Middle frontal gyrus (tissue), 1 donor: ENCODE measurements at regions not wholly inside any gene's neighbourhood (a gene's known extent, or its start where the extent isn't known, plus 50 kb on each side); places are given as distances from the start of the nearest gene placed in this dataset.

ENCODE experiments used
- DNase-seq: peaks from one replicate; pipeline ENCODE4 v3.0.0-alpha.2; 2015; ENCODE audit warnings: low spot score; ENCODE audit errors: extremely low spot score

DNA sequence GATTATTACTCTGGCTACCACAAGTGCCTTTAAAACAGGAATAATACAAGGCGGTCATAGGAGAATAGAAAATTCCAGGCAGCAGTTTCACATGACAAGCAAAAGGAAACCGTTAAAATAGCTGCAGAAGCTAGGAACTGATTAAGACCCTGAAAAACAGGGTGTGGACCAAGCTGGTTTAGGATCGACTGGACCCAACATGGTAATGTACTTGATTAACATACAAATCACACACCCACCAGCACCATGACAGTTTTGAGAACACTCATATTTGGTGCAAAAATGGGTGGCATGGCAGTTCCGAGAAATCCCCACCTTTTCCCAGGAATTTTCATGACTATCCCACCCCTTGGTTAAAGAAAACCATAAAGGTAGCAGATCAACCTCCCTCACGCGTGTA, 51.9 kb upstream of the TMEM163 start:
- no peak for DNase-seq

DNA sequence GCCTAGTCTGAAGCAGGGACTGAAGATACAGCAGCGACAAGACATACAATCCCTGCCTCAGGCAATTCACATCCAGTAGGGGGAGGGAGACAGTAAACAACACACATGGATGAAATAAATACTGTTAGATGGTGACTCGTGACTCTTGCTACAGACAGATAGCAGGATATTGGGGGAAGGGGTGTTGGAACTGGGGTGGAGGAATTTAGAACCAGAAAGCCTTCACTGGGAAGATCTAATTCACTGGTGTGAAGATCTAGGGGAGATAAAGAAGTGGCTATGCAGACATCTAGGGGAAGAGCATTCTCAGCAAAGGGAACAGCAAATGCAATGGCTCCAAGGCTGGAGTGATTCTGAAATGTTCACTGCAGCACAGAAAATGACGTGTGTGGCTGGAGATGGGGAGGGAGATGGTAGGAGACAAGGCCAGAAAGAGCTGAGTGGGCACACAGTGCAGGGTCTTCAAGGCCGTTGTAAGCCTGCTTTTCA, 52.6 kb upstream of the TMEM163 start:
- DNase-seq: no peak

GRCh38 chr2:134772493-134773169, 53.8 kb upstream of the TMEM163 start:
- no peak for DNase-seq

DNA sequence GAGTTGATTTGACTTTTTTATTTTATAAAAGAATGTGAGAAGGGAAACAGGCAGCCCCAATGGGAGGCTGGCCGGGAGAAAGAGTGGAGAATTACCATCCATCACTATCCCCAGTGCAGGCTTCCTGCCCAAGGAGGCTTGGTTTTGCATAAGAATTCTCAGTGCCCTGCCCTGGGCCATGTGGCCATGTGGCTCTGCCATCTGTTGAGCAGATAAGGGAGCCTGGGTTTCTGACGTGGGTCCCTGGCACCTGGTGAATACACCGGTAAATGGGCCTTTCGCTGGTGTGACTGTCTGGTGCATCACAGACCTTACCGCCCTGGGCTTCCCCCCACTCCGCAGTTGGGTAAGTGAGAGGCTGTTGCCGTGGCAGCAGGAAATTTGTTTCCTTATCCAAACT, 54.5 kb upstream of the TMEM163 start:
- no peak for DNase-seq

GRCh38 chr2:134773759-134774742, 55.3 kb upstream of the TMEM163 start:
- DNase-seq: no peak

GRCh38 chr2:134774786-134775641, 56.2 kb upstream of the TMEM163 start:
- DNase-seq: no peak

- no peak for DNase-seq
Observed at GRCh38 chr2:134776836-134777235, 58.0 kb upstream of the TMEM163 start.

DNA sequence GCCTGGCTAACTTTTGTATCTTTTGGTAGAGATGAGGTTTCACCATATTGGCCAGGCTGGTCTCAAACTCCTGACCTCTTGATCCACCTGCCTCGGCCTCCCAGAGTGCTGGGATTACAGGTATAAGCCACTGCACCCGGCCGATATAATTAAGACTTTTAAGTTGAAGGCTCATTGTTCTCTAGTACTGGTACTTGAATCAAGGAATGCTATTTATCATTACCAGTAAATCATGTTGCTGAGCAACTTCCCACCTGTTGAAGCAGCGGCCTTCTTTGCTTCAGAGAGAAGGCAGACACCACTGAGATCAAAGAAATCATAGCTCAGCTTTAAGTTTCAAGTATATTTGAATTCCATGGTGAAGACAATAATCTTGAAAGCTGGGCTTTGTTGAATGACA, 58.8 kb upstream of the TMEM163 start:
- no peak for DNase-seq

DNA sequence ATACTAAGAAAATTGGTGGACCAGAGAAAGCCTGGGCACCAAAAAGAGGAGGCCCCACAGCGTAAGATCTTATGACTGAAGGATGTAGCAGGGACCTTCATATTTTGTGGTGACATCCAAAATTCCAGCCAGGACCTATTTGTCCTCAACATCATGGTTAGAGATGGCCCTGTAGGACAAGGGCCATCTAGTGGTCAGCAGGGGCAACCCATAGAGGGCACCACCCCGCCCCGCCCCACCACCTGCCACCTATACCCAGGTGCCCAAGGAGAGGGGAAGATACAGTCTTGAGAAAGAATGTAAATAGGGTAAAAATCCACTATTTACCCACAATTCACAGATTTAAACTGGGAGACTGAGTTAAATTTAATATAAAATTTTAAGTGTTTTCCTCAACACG, 59.6 kb upstream of the TMEM163 start:
- DNase-seq: no peak

GRCh38 chr2:134780972-134781371, 57.4 kb upstream of the ACMSD start:
- DNase-seq: no peak

DNA sequence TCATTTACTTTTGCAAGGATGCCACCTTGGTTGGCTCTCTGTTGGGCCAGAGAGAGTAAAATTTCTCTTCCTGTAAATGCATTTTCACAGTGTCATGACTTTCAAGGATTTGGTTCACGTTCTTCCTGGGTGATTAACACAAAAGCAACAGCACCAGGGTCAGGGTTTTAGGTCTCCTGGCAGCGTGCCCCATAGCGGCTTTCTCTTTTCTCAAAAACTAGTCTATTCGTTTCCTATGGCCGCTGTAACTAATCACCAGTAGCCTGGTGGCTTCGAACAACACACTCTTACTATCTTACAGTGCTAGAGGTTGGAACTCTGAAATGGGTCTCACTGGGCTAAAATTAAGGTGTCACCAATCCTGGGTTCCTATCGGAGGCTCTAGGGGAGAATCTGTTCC, 56.3 kb upstream of the ACMSD start:
- no peak for DNase-seq

DNA sequence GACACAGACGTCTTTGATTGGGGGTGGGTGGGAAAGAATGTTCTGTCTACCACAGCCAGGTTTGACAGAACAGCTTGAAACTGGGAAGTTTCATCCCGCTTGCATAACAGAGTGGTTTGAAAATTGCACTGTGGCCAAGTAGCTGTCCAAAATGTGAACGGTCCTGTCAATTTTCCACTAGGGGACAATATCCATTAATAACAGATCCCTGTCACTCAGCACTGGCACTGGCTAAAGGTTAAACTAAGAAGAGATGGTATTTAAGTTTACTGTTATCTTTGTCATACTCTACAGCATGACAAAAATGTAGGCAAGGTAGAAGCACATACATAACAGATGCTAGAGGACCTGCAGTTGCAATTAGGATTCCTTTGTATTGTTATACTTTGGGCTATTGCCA, 55.6 kb upstream of the ACMSD start:
- DNase-seq: no peak

DNA sequence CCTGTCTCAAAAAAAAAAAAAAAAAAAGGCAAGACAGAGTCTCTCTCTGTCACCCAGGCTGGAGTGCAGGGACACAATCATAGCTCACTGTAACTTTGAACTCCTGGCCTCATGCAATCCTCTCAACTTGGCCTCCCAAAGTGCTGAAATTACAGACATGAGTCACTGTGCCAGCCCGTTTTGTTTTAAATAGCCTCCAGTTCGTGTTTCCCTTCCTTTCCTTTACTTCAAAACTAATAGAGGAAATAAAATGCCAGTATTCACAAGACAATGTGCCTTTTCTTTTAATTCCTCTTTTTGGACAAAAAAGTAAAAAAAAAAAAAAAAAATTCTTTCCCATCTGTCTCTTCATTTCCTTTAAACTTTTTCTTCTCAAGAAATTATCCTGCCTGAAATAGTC, 54.5 kb upstream of the ACMSD start:
- DNase-seq: peak; percentile 12

DNA sequence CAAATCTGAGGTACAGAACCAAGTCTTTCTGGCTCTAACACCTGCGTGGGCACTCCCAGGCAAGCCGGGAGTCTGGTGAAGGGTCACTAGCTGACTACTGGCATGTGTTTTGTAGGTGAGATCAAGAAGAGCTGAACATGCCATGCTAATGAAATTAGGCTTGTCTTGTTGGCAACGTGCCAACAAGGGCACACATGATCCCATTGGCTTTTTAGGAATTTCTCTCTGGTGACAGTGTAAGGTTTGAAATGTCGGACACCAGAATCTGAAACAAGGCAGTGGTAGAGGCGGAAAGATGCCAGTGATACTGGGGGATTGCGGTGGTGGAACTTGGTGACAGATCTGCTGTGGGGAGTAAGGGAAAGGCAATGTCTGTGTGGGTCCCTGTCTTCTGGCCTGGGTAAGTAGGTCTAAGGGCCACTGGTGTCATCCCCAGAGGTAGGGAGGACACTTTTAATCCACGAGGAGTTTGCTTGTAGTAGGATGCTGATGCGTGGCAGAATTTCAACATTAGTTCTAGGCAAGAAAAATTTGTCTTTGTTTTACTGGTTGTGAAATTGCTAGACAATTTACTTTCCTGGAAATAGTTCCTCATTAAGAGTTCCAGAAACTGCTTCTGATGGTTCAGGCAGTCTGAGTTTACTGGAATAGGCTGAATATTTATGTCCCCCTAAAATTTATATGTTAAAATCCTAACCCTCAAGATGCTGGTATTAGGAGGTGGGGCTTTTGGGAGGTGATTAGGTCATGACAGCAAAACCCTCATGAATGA, 52.6 kb upstream of the ACMSD start:
- DNase-seq: no peak

GRCh38 chr2:134788417-134788816, 50.0 kb upstream of the ACMSD start:
- no peak for DNase-seq
